SK-N-SH (cell line): ENCODE measurements at regions not wholly inside any gene's neighbourhood (a gene's known extent, or its start where the extent isn't known, plus 50 kb on each side); places are given as distances from the start of the nearest gene placed in this dataset.

ENCODE experiments used
- CTCF ChIA-PET: fragments of 300-600, 350-600 bp; formaldehyde crosslinking; extraction: SDS; loops from one replicate; lab custom pipeline; 2021; lab: Yijun Ruan, JAX
- POLR2A ChIA-PET: fragments of 350-600 bp; sonication (Branson Sonifier 250); formaldehyde crosslinking; extraction: SDS; loops from one replicate; lab custom pipeline; 2020; ENCODE audit warnings: antibody characterized with exemption, inconsistent platforms; lab: Yijun Ruan, JAX
- DNase-seq: peaks from one replicate; pipeline ENCODE4 v3.0.0; 2012
- H2AFZ ChIP-seq: fragments of 200-600 bp; sonication (generic); 2 replicates; pipeline ENCODE4 v1.8.1; 2016; ENCODE audit warnings: antibody characterized with exemption, mild to moderate bottlenecking, low read depth
- H3F3A ChIP-seq: fragments of 200-600 bp; sonication (generic); replicated peaks from 2 replicates; pipeline ENCODE3; 2016; ENCODE audit warnings: antibody characterized with exemption, mild to moderate bottlenecking; ENCODE audit not compliant: insufficient read depth
- H3K27ac ChIP-seq, 2 experiments: fragments of 200-500 bp in 1 of 2; fragments of 200-600 bp in 1 of 2; sonication (Bioruptor generic) in 1 of 2; sonication (generic), shearing (Covaris generic) in 1 of 2; 2 replicates each; pipeline versions ENCODE4 v1.5.1 to v1.6.1; 2014 to 2016; ENCODE audit warnings: low read depth in 2 of 2, inconsistent platforms in 1 of 2, low read length in 1 of 2, mild to moderate bottlenecking in 1 of 2, mixed read lengths in 1 of 2
- H3K27me3 ChIP-seq: fragments of 200-600 bp; sonication (generic), shearing (Covaris generic); 2 replicates; pipeline ENCODE4 v1.6.1; 2016; ENCODE audit warnings: mixed run types; ENCODE audit not compliant: insufficient read depth
- H3K36me3 ChIP-seq, 2 experiments: fragments of 200-500 bp in 1 of 2; fragments of 200-600 bp in 1 of 2; sonication (Bioruptor generic) in 1 of 2; sonication (generic) in 1 of 2; replicated peaks in 1 of 2; 2 replicates each; pipeline versions ENCODE3 to v1.5.1; 2014 to 2016; ENCODE audit warnings: low read length in 1 of 2, mild to moderate bottlenecking in 1 of 2; ENCODE audit not compliant: insufficient read depth in 2 of 2, control insufficient read depth in 1 of 2
- H3K4me1 ChIP-seq, 2 experiments: fragments of 200-500 bp in 1 of 2; fragments of 200-600 bp in 1 of 2; sonication (Bioruptor generic) in 1 of 2; sonication (generic), shearing (Covaris generic) in 1 of 2; 2 replicates each; pipeline versions ENCODE4 v1.5.1 to v1.6.1; 2014 to 2016; ENCODE audit warnings: low read depth in 1 of 2, low read length in 1 of 2, mixed run types in 1 of 2; ENCODE audit not compliant: insufficient read depth in 2 of 2, control insufficient read depth in 1 of 2
- H3K4me2 ChIP-seq: fragments of 200-600 bp; sonication (generic), shearing (Covaris generic); 2 replicates; pipeline ENCODE4 v1.6.1; 2017; ENCODE audit warnings: mixed run types
- H3K4me3 ChIP-seq, 2 experiments: fragments of 200-500 bp in 1 of 2; fragments of 200-600 bp in 1 of 2; sonication (Bioruptor generic) in 1 of 2; sonication (generic), shearing (Covaris generic) in 1 of 2; 2 replicates each; pipeline versions ENCODE4 v1.5.1 to v1.8.1; 2014 to 2016; ENCODE audit warnings: low read depth in 2 of 2, inconsistent platforms in 1 of 2, low read length in 1 of 2, mild to moderate bottlenecking in 1 of 2, mixed read lengths in 1 of 2, moderate library complexity in 1 of 2
- H3K79me2 ChIP-seq: fragments of 200-600 bp; sonication (generic); 2 replicates; pipeline ENCODE4 v1.8.1; 2017; ENCODE audit warnings: mild to moderate bottlenecking; ENCODE audit not compliant: insufficient read depth
- H3K9ac ChIP-seq: fragments of 200-600 bp; sonication (generic); 2 replicates; pipeline ENCODE4 v1.6.1; 2017; ENCODE audit warnings: mixed run types
- H3K9me2 ChIP-seq: fragments of 200-600 bp; sonication (generic); 2 replicates; pipeline ENCODE4 v1.6.1; 2017; ENCODE audit warnings: mixed run types
- H3K9me3 ChIP-seq: fragments of 200-600 bp; sonication (generic); 2 replicates; pipeline ENCODE4 v1.6.1; 2017; ENCODE audit warnings: mixed run types, mild to moderate bottlenecking, moderate library complexity
- H4K20me1 ChIP-seq: fragments of 200-600 bp; sonication (generic); 2 replicates; pipeline ENCODE4 v1.6.1; 2017; ENCODE audit warnings: mild to moderate bottlenecking, mixed run types; ENCODE audit not compliant: insufficient read depth
- CHD2 ChIP-seq: fragments of 150-350 bp; IDR thresholded peaks from 2 replicates; pipeline ENCODE4 v1.6.1; 2018; ENCODE audit warnings: low read length; ENCODE audit not compliant: partially characterized antibody
- CTCF ChIP-seq: fragments of 200-600 bp; sonication (generic); IDR thresholded peaks from 2 replicates; pipeline ENCODE4 v1.6.1; 2017; ENCODE audit warnings: antibody characterized with exemption, mild to moderate bottlenecking, moderate library complexity
- EP300 ChIP-seq, 2 experiments: IDR thresholded peaks; 2 replicates each; pipeline versions ENCODE4 v1.4.0 to v1.6.1; 2012; ENCODE audit warnings: borderline replicate concordance in 1 of 2, low read depth in 1 of 2, low read length in 1 of 2
- EZH2phosphoT487 ChIP-seq: fragments of 200-600 bp; sonication (generic); IDR thresholded peaks from 2 replicates; pipeline ENCODE4 v1.6.1; 2017; ENCODE audit warnings: low read depth, mixed run types, mild to moderate bottlenecking, antibody characterized with exemption, moderate library complexity, borderline replicate concordance
- FOSL2 ChIP-seq: IDR thresholded peaks from 2 replicates; pipeline ENCODE4 v1.4.0; 2012; ENCODE audit warnings: low read depth, mild to moderate bottlenecking, moderate library complexity, borderline replicate concordance
- GABPA ChIP-seq: IDR thresholded peaks from 2 replicates; pipeline ENCODE4 v1.4.0; 2012; ENCODE audit warnings: low read depth, mild to moderate bottlenecking
- GATA2 ChIP-seq: sonication (generic); formaldehyde crosslinking; IDR thresholded peaks from 2 replicates; pipeline ENCODE4 v1.5.0; 2020; ENCODE audit warnings: mild to moderate bottlenecking, missing genetic modification reagents
- MEF2A ChIP-seq: IDR thresholded peaks from 2 replicates; pipeline ENCODE4 v1.4.0; 2012; ENCODE audit warnings: low read depth, borderline replicate concordance
- NFIC ChIP-seq: IDR thresholded peaks from 2 replicates; pipeline ENCODE4 v1.4.0; 2012; ENCODE audit warnings: borderline replicate concordance
- POLR2AphosphoS5 ChIP-seq: IDR thresholded peaks from 2 replicates; pipeline ENCODE4 v1.6.1; 2012; ENCODE audit warnings: low read depth, low read length
- RAD21 ChIP-seq: IDR thresholded peaks from 2 replicates; pipeline ENCODE4 v1.6.1; 2012; ENCODE audit warnings: mild to moderate bottlenecking, low read length
- REST ChIP-seq: IDR thresholded peaks from 2 replicates; pipeline ENCODE4 v1.6.1; 2012; ENCODE audit warnings: mild to moderate bottlenecking, low read depth, low read length, moderate library complexity
- RFX5 ChIP-seq: IDR thresholded peaks from 2 replicates; pipeline ENCODE4 v1.6.1; 2012; ENCODE audit warnings: mild to moderate bottlenecking, improper control_type of control experiment, low read length
- SMC3 ChIP-seq: IDR thresholded peaks from 2 replicates; pipeline ENCODE4 v1.6.1; 2012; ENCODE audit warnings: low read depth, low read length, improper control_type of control experiment
- TAF1 ChIP-seq: IDR thresholded peaks from 2 replicates; pipeline ENCODE4 v1.6.1; 2012; ENCODE audit warnings: low read depth, mild to moderate bottlenecking, low read length, moderate library complexity, borderline replicate concordance
- TCF12 ChIP-seq: IDR thresholded peaks from 2 replicates; pipeline ENCODE4 v1.4.0; 2012
- TEAD4 ChIP-seq: IDR thresholded peaks from 2 replicates; pipeline ENCODE4 v1.4.0; 2012; ENCODE audit warnings: mild to moderate bottlenecking, borderline replicate concordance; ENCODE audit not compliant: insufficient read depth
- USF1 ChIP-seq: IDR thresholded peaks from 2 replicates; pipeline ENCODE4 v1.4.0; 2012; ENCODE audit warnings: low read depth, borderline replicate concordance
- USF2 ChIP-seq: fragments of 150-350 bp; IDR thresholded peaks from 2 replicates; pipeline ENCODE4 v1.6.1; 2017; ENCODE audit warnings: antibody characterized with exemption, low read length, low read depth, borderline replicate concordance
- ZBTB33 ChIP-seq: IDR thresholded peaks from 2 replicates; pipeline ENCODE4 v1.4.0; 2012; ENCODE audit warnings: low read depth, borderline replicate concordance
- WGBS: methylation state at CpG from one replicate; pipeline ENCODE4 v1.1.6; 2017; ENCODE audit warnings: low lambda C conversion rate; 5-methylcytosine and 5-hydroxymethylcytosine counted together

GRCh38 chr16:87040169-87041117 is 276.7 kb downstream of the C16orf95 start:
- H3K4me1 ChIP-seq = no peaks in the 10 kb centered on the region
- H4K20me1 ChIP-seq = no peaks in the 10 kb centered on the region
- DNase-seq = no peak
- TF ChIP-seq TEAD4 (no peak), ZBTB33 (no peak), RFX5 (no peak), GATA2 (CRISPR knock-in tag) (no peak), CHD2 (no peak), FOSL2 (no peak), USF2 (no peak), TAF1 (no peak), RAD21 (no peak), EP300 (IDR thresholded peaks at IDR 0.05; ENCODE audit: borderline replicate concordance in 1 of 2, low read depth in 1 of 2, low read length in 1 of 2) (no peak), MEF2A (no peak), EZH2phosphoT487 (no peak), GABPA (no peak), TCF12 (no peak), NFIC (no peak), POLR2AphosphoS5 (no peak), SMC3 (no peak), USF1 (no peak), CTCF (no peak), REST (no peak)
- H3K4me3 ChIP-seq = no peak overlapping the region
- H3K27me3 ChIP-seq = peaks cover 98% of the 10 kb centered on the region
- H3K9me3 ChIP-seq = no peaks in the 10 kb centered on the region
- POLR2A ChIA-PET = no interaction called here
- H3F3A ChIP-seq = no peaks in the 10 kb centered on the region
- CTCF ChIA-PET = interaction anchor here (0.7 to 1.3 kb wide), 2 partner anchors 17 to 406 kb away, joined by 3 read pairs; no protein-coding TSS in a partner anchor
- no peak overlapping the region for H3K4me2 ChIP-seq
- no peak overlapping the region for H3K9ac ChIP-seq
- no peak overlapping the region for H3K27ac ChIP-seq
- H3K9me2 ChIP-seq = no peaks in the 10 kb centered on the region
- H3K79me2 ChIP-seq = no peaks in the 10 kb centered on the region
- WGBS = 36% methylated on average over 12 of the region's 15 CpGs
- H2AFZ ChIP-seq = no peak overlapping the region
- no peaks in the 10 kb centered on the region for H3K36me3 ChIP-seq
